ENCODE measurements at regions not wholly inside any gene's neighbourhood (a gene's known extent, or its start where the extent isn't known, plus 50 kb on each side); places are given as distances from the start of the nearest gene placed in this dataset.

- no peak overlapping the region for H3K27ac ChIP-seq (ENCODE audit: low read length)
- H3K4me1 ChIP-seq (ENCODE audit: insufficient read depth, low read length), result no peaks in the 10 kb centered on the region
- H3K27me3 ChIP-seq (ENCODE audit: insufficient read depth, low read length, poor library complexity), result no peaks in the 10 kb centered on the region
- no peaks in the 10 kb centered on the region for H3K36me3 ChIP-seq (ENCODE audit: insufficient read depth, low read length)
- TF ChIP-seq EZH2 (IDR thresholded peaks at IDR 0.05; ENCODE audit: borderline replicate concordance, low read depth, low read length, severe bottlenecking) (no peak), CTCF (IDR thresholded peaks at IDR 0.05; ENCODE audit: borderline replicate concordance, extremely low read depth, low read length, poor library complexity, severe bottlenecking) (no peak)
- no peaks in the 10 kb centered on the region for H3K9me3 ChIP-seq (ENCODE audit: insufficient read depth, low read length, severe bottlenecking)
- no peak for DNase-seq
- no peak overlapping the region for H2AFZ ChIP-seq (ENCODE audit: low read depth, low read length)
- H3K4me3 ChIP-seq (ENCODE audit: low read depth in 1 of 2, low read length in 2 of 2), result no peak overlapping the region
- no peak for ATAC-seq (ENCODE audit: insufficient read depth, low read depth)
- H3K9ac ChIP-seq (ENCODE audit: low read depth, low read length), result no peak overlapping the region
- no peaks in the 10 kb centered on the region for H4K20me1 ChIP-seq (ENCODE audit: insufficient read depth, low read length)
- no peak overlapping the region for H3K4me2 ChIP-seq (ENCODE audit: insufficient read depth, low read length)
- no peaks in the 10 kb centered on the region for H3K79me2 ChIP-seq (ENCODE audit: insufficient read depth, low read length)
Measured at GRCh38 chr13:85298387-85298924, 500.8 kb downstream of the SLITRK6 start.

DNA sequence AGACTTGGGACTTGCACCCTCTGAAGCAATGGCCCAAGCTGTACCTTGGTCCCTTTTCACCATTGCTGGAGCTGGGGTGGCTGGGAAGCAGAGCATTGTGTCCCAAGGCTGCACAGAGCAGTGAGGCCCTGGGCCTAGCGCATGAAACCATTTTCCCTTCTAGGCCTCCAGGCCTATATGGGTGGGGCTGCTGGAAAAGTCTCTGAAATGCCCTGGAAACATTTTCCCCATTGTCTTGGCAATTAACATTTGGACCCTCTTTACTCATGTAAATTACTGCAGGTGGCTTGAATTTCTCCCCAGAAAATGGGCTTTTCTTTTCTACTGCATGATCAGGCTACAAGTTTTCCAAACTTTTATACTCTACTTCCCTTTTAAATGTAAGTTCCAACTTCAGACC, 510.5 kb downstream of the SLITRK6 start:
- Histone ChIP-seq H3K4me3 (ENCODE audit: low read depth in 1 of 2, low read length in 2 of 2) (no peak overlapping the region), H3K27me3 (ENCODE audit: insufficient read depth, low read length, poor library complexity) (no peaks in the 10 kb centered on the region), H2AFZ (ENCODE audit: low read depth, low read length) (no peak overlapping the region), H3K4me1 (ENCODE audit: insufficient read depth, low read length) (no peaks in the 10 kb centered on the region), H3K36me3 (ENCODE audit: insufficient read depth, low read length) (no peaks in the 10 kb centered on the region), H3K9me3 (ENCODE audit: insufficient read depth, low read length, severe bottlenecking) (no peaks in the 10 kb centered on the region), H3K9ac (ENCODE audit: low read depth, low read length) (no peak overlapping the region), H4K20me1 (ENCODE audit: insufficient read depth, low read length) (no peaks in the 10 kb centered on the region), H3K4me2 (ENCODE audit: insufficient read depth, low read length) (no peak overlapping the region), H3K79me2 (ENCODE audit: insufficient read depth, low read length) (no peaks in the 10 kb centered on the region), H3K27ac (ENCODE audit: low read length) (no peak overlapping the region)
- DNase-seq (no peak), ATAC-seq (ENCODE audit: insufficient read depth, low read depth) (no peak)
- no peak for TF ChIP-seq EZH2 (IDR thresholded peaks at IDR 0.05; ENCODE audit: borderline replicate concordance, low read depth, low read length, severe bottlenecking)
- TF ChIP-seq CTCF (IDR thresholded peaks at IDR 0.05; ENCODE audit: borderline replicate concordance, extremely low read depth, low read length, poor library complexity, severe bottlenecking), result no peak

- H3K4me2 ChIP-seq (ENCODE audit: insufficient read depth, low read length), result no peak overlapping the region
- H3K27ac ChIP-seq (ENCODE audit: low read length), result no peak overlapping the region
- DNase-seq, result no peak
- ATAC-seq (ENCODE audit: insufficient read depth, low read depth), result no peak
- no peaks in the 10 kb centered on the region for H3K36me3 ChIP-seq (ENCODE audit: insufficient read depth, low read length)
- H4K20me1 ChIP-seq (ENCODE audit: insufficient read depth, low read length), result no peaks in the 10 kb centered on the region
- no peaks in the 10 kb centered on the region for H3K27me3 ChIP-seq (ENCODE audit: insufficient read depth, low read length, poor library complexity)
- H3K4me1 ChIP-seq (ENCODE audit: insufficient read depth, low read length), result no peaks in the 10 kb centered on the region
- H3K4me3 ChIP-seq (ENCODE audit: low read depth in 1 of 2, low read length in 2 of 2), result no peak overlapping the region
- no peak for TF ChIP-seq CTCF (IDR thresholded peaks at IDR 0.05; ENCODE audit: borderline replicate concordance, extremely low read depth, low read length, poor library complexity, severe bottlenecking)
- H3K79me2 ChIP-seq (ENCODE audit: insufficient read depth, low read length), result no peaks in the 10 kb centered on the region
- no peak overlapping the region for H2AFZ ChIP-seq (ENCODE audit: low read depth, low read length)
- H3K9ac ChIP-seq (ENCODE audit: low read depth, low read length), result no peak overlapping the region
- no peaks in the 10 kb centered on the region for H3K9me3 ChIP-seq (ENCODE audit: insufficient read depth, low read length, severe bottlenecking)
Measured at GRCh38 chr13:85287528-85287927, 511.7 kb downstream of the SLITRK6 start.

- Histone ChIP-seq H3K36me3 (ENCODE audit: insufficient read depth, low read length) (no peaks in the 10 kb centered on the region), H3K79me2 (ENCODE audit: insufficient read depth, low read length) (no peaks in the 10 kb centered on the region), H3K4me2 (ENCODE audit: insufficient read depth, low read length) (no peak overlapping the region), H4K20me1 (ENCODE audit: insufficient read depth, low read length) (no peaks in the 10 kb centered on the region), H3K27ac (ENCODE audit: low read length) (no peak overlapping the region), H3K9me3 (ENCODE audit: insufficient read depth, low read length, severe bottlenecking) (no peaks in the 10 kb centered on the region), H3K4me1 (ENCODE audit: insufficient read depth, low read length) (no peaks in the 10 kb centered on the region), H3K27me3 (ENCODE audit: insufficient read depth, low read length, poor library complexity) (no peaks in the 10 kb centered on the region), H2AFZ (ENCODE audit: low read depth, low read length) (no peak overlapping the region), H3K9ac (ENCODE audit: low read depth, low read length) (no peak overlapping the region), H3K4me3 (ENCODE audit: low read depth in 1 of 2, low read length in 2 of 2) (no peak overlapping the region)
- DNase-seq (no peak), ATAC-seq (ENCODE audit: insufficient read depth, low read depth) (no peak)
- TF ChIP-seq EZH2 (IDR thresholded peaks at IDR 0.05; ENCODE audit: borderline replicate concordance, low read depth, low read length, severe bottlenecking), result no peak
- no peak for TF ChIP-seq CTCF (IDR thresholded peaks at IDR 0.05; ENCODE audit: borderline replicate concordance, extremely low read depth, low read length, poor library complexity, severe bottlenecking)
Measured at GRCh38 chr13:85286081-85286480, 513.1 kb downstream of the SLITRK6 start.
